Spleen (tissue), 11 donors: ENCODE measurements at regions not wholly inside any gene's neighbourhood (a gene's known extent, or its start where the extent isn't known, plus 50 kb on each side); places are given as distances from the start of the nearest gene placed in this dataset.

Experiments used
- DNase-seq: peaks from one replicate; pipeline ENCODE4 v3.0.0-alpha.2; 2020
- H3K27ac ChIP-seq, 8 donors: fragments of 200-600 bp; sonication (generic) in 7 of 8; 1 replicate in 4 of 8; 2 replicates in 4 of 8; pipeline versions ENCODE4 v1.5.0 to v1.8.0; 2016 to 2021; ENCODE audit warnings: inconsistent platforms in 4 of 8, mild to moderate bottlenecking in 4 of 8, moderate library complexity in 1 of 8
- H3K27me3 ChIP-seq, 7 donors: fragments of 200-600 bp; sonication (generic) in 6 of 7; replicated peaks in 1 of 7; 1 replicate in 4 of 7; 2 replicates in 3 of 7; pipeline versions ENCODE4 v1.5.0 to v1.8.0; 2016 to 2021; ENCODE audit warnings: inconsistent platforms in 3 of 7, mild to moderate bottlenecking in 1 of 7
- H3K36me3 ChIP-seq, 6 donors: fragments of 200-600 bp; sonication (generic) in 5 of 6; 1 replicate in 4 of 6; 2 replicates in 2 of 6; pipeline versions ENCODE4 v1.5.0 to v1.8.0; 2016 to 2021; ENCODE audit warnings: inconsistent platforms in 2 of 6
- H3K4me1 ChIP-seq, 6 donors: fragments of 200-600 bp; sonication (generic) in 5 of 6; 1 replicate in 3 of 6; 2 replicates in 3 of 6; pipeline versions ENCODE4 v1.5.0 to v1.8.0; 2016 to 2021; ENCODE audit warnings: inconsistent platforms in 3 of 6
- H3K4me3 ChIP-seq, 8 donors: fragments of 200-600 bp; sonication (generic) in 7 of 8; 1 replicate in 4 of 8; 2 replicates in 4 of 8; pipeline versions ENCODE4 v1.5.0 to v1.8.0; 2016 to 2021; ENCODE audit warnings: inconsistent platforms in 4 of 8, mild to moderate bottlenecking in 4 of 8, moderate library complexity in 2 of 8
- H3K9me3 ChIP-seq, 8 donors: fragments of 200-600 bp; sonication (generic) in 7 of 8; 1 replicate in 4 of 8; 2 replicates in 4 of 8; pipeline versions ENCODE4 v1.5.0 to v1.8.0; 2016 to 2021; ENCODE audit warnings: inconsistent platforms in 4 of 8
- POLR2A ChIP-seq, 3 donors: fragments of 450-650 bp; IDR thresholded peaks; one replicate each; pipeline ENCODE4 v1.5.1; 2017; ENCODE audit warnings: antibody characterized with exemption in 3 of 3, mild to moderate bottlenecking in 1 of 3
- POLR2AphosphoS5 ChIP-seq, 3 donors: sonication (generic); formaldehyde crosslinking; IDR thresholded peaks; one replicate each; pipeline ENCODE4 v1.5.1; 2017; ENCODE audit warnings: antibody characterized with exemption in 3 of 3
- WGBS, 5 donors: extraction: QIAGEN DNeasy Blood & Tissue Kit in 3 of 5; methylation state at CpG; one replicate each; pipeline versions ENCODE4 v1.1.5 to v1.1.7; 2013 to 2018; 5-methylcytosine and 5-hydroxymethylcytosine counted together
- intact Hi-C: fragments of 100-400 bp; cut with DNase I; formaldehyde crosslinking; loops from one replicate; pipeline ENCODE4 v1.15.0; 2023; ENCODE audit warnings: low total_unique reads
- TF ChIP-seq, protein P1 (sequence below), 11 experiments: fragments of 200-600 bp in 7 of 11; fragments of 450-650 bp in 4 of 11; sonication (generic) in 4 of 11; IDR thresholded peaks in 8 of 11; conservative IDR thresholded peaks in 3 of 11; 1 replicate in 7 of 11; 2 replicates in 4 of 11; pipeline versions ENCODE4 v1.4.0 to v1.8.0; 2016 to 2021; ENCODE audit warnings: antibody characterized with exemption in 11 of 11, inconsistent platforms in 4 of 11, mild to moderate bottlenecking in 1 of 11
- donor health status: healthy with polysubstance abuse.
- donor health status: DM: no; HTN: no; CAD: no; lungs with moderate emphysema.
- donor health status: DM: no; HTN: no; CAD: no.
- donor health status: Bipolar disorder and iron deficiency.
- donor health status: healthy.
- donor health status: DM: no; HTN: no; CAD: no.
- donor health status: DM: yes; HTN: yes; CAD: no.

DNA sequence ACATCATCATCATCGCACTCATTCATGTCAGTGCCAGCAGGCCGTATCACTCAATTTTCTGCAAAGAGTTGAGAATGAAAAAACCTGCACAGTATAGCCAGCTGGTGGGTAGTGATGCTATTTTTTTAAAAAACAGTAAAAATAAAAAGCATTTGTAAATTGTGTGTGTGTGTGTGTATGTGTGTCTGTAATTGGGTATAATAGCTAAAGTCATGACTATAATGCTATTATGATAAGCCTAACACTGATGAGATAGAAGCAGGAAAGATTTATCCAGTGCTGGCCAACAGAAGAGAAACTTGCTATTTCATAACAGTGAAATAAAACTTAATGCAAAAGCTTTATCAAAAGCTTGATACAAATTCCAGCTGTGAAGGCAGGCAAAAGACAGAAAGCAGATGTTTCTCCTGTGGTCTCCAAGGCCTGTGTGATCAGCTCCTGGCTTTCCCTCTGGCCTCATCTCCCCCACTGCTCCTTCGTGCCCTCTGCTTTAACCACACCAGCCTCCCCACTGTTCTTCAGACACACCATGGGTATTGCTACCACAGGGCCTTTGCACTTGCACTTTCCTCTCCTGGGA is 206.2 kb upstream of the IRX5 start:
- no peaks in the 10 kb centered on the region for H3K4me1 ChIP-seq
- H3K9me3 ChIP-seq: peaks cover 0 to 10% (median 0%) of the 10 kb centered on the region in 8 donors
- intact Hi-C loops: no loop called here
- no peaks in the 10 kb centered on the region for H3K36me3 ChIP-seq
- TF ChIP-seq POLR2AphosphoS5 (IDR thresholded peaks at IDR 0.05) (no peak), POLR2A (IDR thresholded peaks at IDR 0.05) (no peak)
- TF ChIP-seq, protein P1, sequence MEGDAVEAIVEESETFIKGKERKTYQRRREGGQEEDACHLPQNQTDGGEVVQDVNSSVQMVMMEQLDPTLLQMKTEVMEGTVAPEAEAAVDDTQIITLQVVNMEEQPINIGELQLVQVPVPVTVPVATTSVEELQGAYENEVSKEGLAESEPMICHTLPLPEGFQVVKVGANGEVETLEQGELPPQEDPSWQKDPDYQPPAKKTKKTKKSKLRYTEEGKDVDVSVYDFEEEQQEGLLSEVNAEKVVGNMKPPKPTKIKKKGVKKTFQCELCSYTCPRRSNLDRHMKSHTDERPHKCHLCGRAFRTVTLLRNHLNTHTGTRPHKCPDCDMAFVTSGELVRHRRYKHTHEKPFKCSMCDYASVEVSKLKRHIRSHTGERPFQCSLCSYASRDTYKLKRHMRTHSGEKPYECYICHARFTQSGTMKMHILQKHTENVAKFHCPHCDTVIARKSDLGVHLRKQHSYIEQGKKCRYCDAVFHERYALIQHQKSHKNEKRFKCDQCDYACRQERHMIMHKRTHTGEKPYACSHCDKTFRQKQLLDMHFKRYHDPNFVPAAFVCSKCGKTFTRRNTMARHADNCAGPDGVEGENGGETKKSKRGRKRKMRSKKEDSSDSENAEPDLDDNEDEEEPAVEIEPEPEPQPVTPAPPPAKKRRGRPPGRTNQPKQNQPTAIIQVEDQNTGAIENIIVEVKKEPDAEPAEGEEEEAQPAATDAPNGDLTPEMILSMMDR (IDR thresholded peaks at IDR 0.05 in 8 of 11, conservative IDR thresholded peaks at IDR 0.05 in 3 of 11): no peak
- WGBS, 5 donors: 77 to 89% (median 85%) methylated on average over 3 of the region's 3 CpGs
- DNase-seq: no peak
- no peak overlapping the region for H3K27ac ChIP-seq
- no peak overlapping the region for H3K4me3 ChIP-seq
- H3K27me3 ChIP-seq: no peaks in the 10 kb centered on the region

GRCh38 chr16:54722210-54722676 is 208.4 kb upstream of the IRX5 start:
- Histone ChIP-seq H3K36me3 (no peaks in the 10 kb centered on the region), H3K9me3 (peaks cover 0 to 15% (median 0%) of the 10 kb centered on the region in 8 donors), H3K4me3 (no peak overlapping the region), H3K27ac (no peak overlapping the region), H3K27me3 (no peaks in the 10 kb centered on the region), H3K4me1 (no peaks in the 10 kb centered on the region)
- 56 to 82% (median 64%) methylated on average over 2 of the region's 2 CpGs for WGBS, 5 donors
- intact Hi-C loops: no loop called here
- DNase-seq: no peak
- TF ChIP-seq, protein P1 (IDR thresholded peaks at IDR 0.05 in 8 of 11, conservative IDR thresholded peaks at IDR 0.05 in 3 of 11): no peak
- TF ChIP-seq POLR2A (IDR thresholded peaks at IDR 0.05): no peak
- no peak for TF ChIP-seq POLR2AphosphoS5 (IDR thresholded peaks at IDR 0.05)

DNA sequence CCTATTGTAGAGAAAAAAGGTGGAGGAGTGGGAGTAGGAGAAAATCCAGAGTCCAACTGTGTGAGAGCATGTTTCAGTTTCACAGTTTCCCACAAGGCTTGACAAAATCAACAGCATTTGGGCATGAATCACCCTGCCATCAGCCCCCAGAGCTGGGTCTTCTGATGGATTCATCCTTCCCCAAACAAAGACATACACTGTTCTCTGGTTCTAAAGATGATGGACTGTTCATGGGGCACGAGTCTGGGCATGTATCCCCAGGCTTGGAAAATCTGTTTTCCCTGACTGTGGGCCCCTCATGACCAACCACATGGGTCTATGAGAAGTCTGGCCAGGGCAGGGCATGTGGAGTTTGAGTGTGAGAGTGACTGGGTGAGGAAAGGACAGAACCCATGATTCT is 210.4 kb upstream of the IRX5 start:
- 50 to 69% (median 55%) methylated on average over 1 of the region's 1 CpG for WGBS, 5 donors

GRCh38 chr16:54719624-54720023 is 211.0 kb upstream of the IRX5 start:
- Histone ChIP-seq H3K27me3 (peaks cover 0 to 8% (median 0%) of the 10 kb centered on the region in 7 donors), H3K36me3 (no peaks in the 10 kb centered on the region), H3K9me3 (peaks cover 0 to 5% (median 0%) of the 10 kb centered on the region in 8 donors), H3K4me3 (no peak overlapping the region), H3K4me1 (no peaks in the 10 kb centered on the region), H3K27ac (no peak overlapping the region)
- intact Hi-C loops: no loop called here
- DNase-seq: no peak
- TF ChIP-seq POLR2A (IDR thresholded peaks at IDR 0.05) (no peak), POLR2AphosphoS5 (IDR thresholded peaks at IDR 0.05) (no peak)
- TF ChIP-seq, protein P1 (IDR thresholded peaks at IDR 0.05 in 8 of 11, conservative IDR thresholded peaks at IDR 0.05 in 3 of 11): no peak
- 83 to 90% (median 85%) methylated on average over 10 of the region's 10 CpGs for WGBS, 5 donors

More for the DNA sequence above, 210.4 kb upstream of the IRX5 start:
- Histone ChIP-seq H3K27ac (no peak overlapping the region), H3K4me1 (no peaks in the 10 kb centered on the region), H3K36me3 (no peaks in the 10 kb centered on the region), H3K27me3 (peaks cover 0 to 8% (median 0%) of the 10 kb centered on the region in 7 donors), H3K9me3 (peaks cover 0 to 6% (median 0%) of the 10 kb centered on the region in 8 donors), H3K4me3 (no peak overlapping the region)
- no peak for DNase-seq
- TF ChIP-seq POLR2AphosphoS5 (IDR thresholded peaks at IDR 0.05) (no peak), POLR2A (IDR thresholded peaks at IDR 0.05) (no peak)
- TF ChIP-seq, protein P1 (IDR thresholded peaks at IDR 0.05 in 8 of 11, conservative IDR thresholded peaks at IDR 0.05 in 3 of 11): no peak
- intact Hi-C loops: no loop called here
